IPS DF 4.7 (cell line): ENCODE measurements at regions not wholly inside any gene's neighbourhood (a gene's known extent, or its start where the extent isn't known, plus 50 kb on each side); places are given as distances from the start of the nearest gene placed in this dataset.
"Not testable (repeated sequence)": the region's sequence is repeated elsewhere in the genome, so short reads cannot be mapped to it uniquely, and the experiment has no call there.

Experiments used
- DNase-seq: peaks from one replicate; pipeline ENCODE4 v3.0.0-alpha.2; 2013; ENCODE audit warnings: low spot score; ENCODE audit errors: extremely low read depth

DNA sequence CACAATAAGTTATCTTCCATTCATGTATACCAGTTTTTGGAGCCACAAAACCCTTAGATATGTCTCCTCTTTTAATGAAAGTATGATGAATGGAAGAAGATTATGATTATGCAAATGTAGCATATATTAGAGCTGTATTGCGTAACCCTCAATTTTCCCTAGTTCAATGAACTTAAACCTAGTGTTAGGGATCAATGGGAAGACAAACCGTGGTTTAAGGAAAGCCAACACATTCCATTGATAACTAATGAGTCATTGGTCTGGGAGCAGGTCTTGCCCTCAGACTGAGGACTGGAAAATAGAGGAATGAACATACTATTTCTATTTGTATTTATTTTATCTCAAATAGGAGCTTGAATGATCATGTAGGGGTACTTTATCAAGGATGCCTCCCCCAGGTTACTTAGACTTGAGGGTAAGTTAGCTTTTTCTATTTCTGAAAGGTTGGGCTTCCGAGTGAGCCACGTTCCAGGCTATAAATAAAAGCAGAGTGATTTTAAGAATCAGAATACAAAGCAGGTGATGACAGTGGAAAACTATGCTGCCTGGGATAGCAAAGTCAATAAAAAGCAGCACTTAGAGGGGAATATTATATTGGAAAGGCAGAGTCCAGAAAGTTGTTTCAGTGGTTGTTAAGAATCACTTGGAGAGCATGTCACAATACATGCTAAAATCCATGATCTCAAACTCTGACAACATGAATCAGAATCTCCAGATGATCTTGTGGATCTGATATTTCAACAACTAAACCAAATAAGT, 356.0 kb downstream of the ADAM29 start:
- no peak for DNase-seq

DNA sequence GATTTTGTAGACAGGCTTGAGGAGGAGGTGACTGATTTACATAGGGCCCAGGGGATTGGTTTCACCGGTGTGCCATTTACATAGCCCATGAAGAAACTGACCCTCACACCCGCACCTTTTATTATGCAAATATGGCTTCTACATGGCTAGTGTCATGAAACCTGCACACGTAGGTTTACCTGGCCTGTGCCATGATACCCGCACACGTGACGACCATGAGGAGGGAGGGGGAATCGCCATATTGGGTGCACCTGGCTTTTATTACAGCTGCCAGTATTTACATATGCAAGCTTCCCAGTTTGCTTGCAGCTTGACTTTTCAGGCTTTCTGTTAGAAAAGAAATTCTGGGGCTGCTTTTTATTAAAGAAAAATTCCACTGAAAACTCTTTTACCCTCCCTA, 359.7 kb downstream of the ADAM29 start:
- DNase-seq = no peak

DNA sequence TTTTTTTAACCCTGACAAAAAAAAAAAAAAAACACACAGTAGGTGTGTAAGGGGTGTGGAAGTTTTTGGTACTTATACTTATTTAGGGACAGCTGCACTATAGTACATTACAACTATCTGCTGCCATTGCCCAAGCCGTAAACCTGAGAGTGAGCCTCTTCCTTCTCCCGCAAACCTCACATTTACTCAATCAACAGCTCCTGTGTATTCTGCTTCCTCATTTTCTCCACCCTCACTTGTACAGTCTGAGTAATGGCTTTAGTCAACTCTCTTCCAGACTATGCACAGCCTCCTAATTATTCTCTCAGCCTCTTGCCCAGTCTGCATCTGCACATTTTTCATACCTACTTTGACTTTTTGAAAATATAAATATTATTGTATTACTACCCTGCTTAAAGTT, 362.0 kb downstream of the ADAM29 start:
- DNase-seq = no peak

DNA sequence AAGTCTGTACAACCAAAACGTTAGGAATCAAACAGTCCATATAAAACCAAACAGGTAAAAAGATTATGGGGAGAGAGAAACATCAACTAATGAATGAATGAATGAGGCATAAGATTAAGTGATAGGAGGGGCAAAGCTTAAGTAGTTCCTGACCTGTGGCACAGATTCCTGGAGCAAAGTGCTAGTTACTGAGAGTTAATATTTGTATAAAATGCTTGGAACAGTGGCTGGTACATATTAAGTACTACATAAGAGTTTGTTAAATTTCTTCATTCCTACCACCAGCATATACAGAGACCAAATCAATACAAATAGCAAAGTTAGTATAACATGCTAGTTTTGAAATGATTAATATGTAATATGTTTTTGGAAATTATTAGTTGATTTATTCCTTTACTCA, 363.7 kb downstream of the ADAM29 start:
- DNase-seq = no peak

DNA sequence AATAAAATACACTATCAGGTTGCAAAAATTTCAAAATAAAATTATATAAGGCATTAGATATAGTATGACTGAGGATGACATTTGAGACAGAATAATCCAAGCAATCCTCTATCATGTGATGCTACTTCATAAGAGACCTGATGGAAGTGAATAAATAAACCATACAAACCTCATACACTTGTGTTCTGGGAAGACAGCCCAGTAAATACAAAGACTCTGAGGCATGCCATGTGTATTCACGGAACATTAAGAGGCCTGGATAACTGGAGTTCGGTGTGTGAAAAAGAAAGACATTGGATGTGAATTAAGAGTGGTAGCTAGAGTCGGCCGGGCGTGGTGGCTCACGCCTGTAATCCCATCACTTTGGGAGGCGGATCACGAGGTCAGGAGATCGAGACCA, 364.2 kb downstream of the ADAM29 start:
- DNase-seq = no peak

DNA sequence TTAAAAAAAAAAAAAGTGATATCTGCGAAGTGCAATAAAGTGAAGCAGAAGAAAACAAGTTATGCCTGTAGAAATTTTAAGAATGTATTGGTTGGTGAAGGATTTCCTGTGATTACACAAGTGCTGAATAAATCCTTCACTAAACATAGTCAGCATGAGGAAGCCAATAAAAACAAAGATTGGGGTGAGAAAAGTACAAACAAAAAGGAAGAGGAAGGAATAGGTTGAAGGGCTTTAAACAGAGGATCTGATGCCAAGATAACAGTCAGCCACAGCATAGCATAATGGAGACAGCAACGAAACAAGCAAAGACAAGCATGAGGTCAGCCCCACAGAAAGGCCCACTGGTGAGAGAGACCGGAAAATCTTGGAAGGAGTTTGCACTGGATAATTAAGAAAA, 372.2 kb downstream of the ADAM29 start:
- DNase-seq = no peak

DNA sequence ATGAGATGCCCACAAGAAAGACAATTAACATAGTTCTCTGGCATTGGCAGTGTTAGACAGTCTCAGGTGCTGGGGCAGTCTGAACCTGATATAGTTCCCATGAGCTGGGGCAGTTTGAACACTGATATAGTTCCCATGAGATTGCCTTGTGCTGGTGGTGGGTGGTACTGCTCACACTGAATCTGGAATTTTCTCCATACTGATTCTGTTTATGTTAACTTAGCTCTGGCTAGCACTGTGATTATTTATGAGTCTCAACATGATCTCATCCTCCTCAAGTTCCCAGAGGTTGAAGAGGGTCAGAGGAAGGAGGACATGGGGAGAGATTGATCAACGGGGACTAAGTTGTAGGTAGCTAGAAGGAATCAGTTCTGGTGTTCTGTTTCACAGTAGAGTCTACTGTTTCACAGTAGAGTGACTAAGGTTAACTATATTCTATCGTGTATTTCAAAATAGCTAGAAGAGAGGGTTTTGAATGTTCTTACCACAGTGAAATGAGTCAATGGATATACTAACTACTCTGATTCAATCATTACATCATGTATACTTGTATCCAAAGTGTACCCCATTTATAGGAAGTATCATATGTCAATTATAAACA, 379.9 kb downstream of the ADAM29 start:
- DNase-seq = no peak

DNA sequence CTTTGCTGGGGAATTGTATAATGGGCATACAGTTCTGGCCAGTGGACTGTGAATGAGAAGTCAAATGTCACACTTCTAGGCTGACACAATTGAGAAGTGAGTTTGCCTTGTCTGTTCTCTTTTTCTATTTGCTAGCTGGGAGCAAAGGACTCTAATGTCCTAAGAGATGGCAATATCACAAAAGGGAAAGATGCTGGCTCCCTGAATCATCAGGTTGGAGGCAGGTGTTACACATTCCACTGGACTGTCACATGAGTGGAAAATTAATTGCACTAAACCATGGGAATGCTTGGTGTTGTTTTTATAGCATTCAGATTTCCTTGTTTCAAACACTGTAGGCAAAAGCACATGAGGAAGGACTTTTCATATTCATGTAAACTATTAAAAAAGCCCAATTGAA, 388.3 kb downstream of the ADAM29 start:
- DNase-seq = no peak

DNA sequence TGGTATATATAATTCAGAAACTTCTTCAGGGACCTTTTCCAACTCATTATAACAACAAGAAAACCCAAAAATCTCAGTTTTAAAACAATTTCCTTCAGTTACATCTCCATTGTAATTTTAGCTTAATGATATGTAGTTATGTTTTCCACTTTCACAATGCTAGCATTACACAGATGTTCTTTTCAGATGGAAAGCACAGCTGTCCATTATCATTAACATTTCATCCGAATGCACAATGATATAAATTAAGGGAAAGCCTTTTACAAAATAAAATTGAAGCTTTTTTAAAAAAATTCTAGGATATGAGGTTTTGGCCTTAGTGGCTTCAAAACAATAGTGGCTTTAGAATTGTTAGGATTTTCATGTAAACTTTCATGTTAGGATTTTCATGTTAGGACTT, 389.2 kb downstream of the ADAM29 start:
- no peak for DNase-seq

DNA sequence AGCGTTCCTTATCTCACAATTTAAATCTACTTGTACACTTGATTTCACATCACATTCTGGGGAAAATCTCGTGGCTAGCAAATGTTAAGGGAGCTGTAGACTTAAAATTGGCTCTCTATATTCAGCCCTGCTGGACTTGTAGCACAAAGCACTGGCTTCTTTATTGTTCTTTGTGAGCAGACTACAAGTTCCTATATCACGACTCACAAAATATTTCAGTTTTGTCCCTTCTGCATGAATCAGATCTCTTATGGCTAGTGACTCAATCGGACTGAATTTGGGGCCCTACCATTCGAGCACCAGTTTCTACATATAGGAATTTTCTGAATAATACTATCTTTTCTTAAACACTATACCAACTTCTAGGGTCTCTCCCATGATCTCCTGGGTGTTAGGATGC, 390.1 kb downstream of the ADAM29 start:
- DNase-seq = no peak

DNA sequence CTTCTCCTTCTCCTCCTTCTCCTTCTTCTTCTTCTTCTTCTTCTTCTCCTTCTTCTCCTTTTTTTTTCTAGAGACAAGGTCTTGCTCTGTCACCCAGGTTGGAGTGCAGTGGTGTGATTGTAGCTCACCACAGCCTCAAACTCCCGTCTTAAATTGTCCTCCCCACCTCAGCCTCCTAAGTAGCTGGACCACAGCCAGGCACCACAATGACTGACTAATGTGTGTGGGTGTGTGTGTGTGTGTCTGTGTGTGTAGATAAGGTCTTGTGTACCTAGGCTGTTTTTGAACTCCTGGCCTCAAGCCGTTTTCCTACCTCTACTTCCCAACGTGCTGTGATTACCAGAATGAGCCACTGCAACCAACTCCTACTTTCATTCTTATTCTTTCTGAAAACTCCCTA, 390.9 kb downstream of the ADAM29 start:
- DNase-seq = no peak

DNA sequence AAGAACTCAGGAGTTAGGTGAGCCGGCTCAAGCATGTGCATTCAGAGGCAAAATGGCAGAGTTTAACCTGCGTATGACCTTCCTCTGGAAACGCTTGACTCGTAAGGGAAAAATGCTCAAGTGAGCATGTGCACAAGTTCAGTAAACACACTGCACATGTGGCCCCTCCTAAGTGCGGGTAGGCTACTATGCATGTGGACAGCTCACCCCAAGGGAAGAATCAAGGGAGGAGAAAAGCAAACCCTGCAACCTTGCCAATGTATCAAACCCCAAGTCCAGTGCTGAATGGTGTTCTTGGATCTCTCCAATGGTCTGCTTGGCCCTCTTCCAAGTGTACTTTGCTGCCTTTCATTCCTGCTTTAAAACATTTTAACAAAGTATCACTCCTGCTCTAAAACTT, 407.1 kb downstream of the ADAM29 start:
- no peak for DNase-seq

DNA sequence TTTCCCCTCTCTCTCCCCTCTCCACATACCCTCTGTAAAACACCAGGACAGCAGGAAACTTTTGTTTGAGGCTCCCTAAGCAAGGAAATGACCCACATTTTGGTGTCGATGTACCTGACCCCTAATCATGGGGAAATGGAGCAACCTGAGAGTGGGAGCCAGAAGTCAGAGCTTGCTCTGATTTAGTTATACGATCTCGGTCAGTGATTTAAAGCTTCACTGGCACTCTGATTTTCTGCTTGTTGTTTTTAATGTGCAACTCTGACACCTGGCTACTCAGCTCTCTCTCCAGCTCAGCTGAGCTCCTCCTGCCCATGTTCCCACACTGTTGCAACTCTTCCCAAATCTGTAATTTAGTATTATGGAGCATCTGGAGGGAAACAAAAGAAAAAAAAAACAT, 408.6 kb downstream of the ADAM29 start:
- DNase-seq = no peak

DNA sequence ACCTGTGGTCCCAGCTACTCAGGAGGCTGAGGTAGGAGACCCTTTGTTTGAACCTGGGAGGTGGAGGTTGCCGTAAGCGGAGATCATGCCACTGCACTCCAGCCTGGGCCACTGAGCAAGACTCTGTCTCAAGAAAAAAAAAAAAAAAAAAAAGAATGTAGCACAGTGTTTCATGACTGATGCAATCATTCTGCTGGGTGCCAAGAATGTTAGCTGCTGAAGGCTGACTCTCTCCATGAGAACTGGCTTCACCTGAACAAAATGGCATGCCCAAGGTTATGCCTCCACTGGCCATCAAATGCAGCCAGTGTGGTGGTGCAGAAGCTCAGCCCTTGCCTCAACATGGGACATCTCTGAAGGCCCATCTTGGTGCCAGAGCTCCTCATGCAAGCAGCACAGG, 412.1 kb downstream of the ADAM29 start:
- DNase-seq = no peak

DNA sequence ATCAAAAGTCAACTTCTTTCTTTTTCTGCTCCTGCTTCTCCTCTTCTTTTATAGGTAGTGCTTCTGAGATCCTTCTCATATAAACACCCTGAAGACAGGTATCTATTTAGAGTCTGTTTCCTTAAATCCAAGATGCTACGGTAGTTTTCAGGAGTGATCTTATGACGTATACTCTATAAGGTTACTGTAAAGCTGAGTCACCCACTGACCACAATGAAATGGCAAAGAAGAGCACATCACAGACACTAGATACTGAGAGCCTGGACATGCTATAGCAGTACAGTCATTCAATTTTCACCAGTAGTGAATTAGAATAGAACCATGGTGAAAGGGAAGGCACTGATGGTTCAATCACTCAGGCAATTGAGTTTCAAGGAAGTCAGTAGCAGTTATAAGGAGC, 412.5 kb downstream of the ADAM29 start:
- DNase-seq = no peak

DNA sequence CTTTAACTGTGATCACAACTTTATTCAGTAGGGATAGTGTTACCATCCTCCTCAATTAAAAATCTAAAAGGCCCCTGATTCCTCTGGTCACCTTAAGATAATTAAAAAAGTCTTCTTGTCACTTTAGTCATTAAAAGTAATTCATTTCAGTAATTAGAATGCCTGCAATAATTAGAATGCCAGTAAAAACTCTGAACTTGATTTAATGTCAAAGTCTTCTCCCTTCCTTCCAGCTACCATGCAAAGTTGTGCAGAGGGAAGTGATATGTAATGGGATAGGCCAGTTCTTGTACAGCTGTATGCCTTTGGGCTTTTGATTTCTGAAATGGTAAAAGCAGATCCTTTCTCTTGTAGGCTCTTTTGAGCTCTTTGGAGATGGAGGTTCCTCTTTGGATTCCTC, 417.2 kb downstream of the ADAM29 start:
- no peak for DNase-seq

DNA sequence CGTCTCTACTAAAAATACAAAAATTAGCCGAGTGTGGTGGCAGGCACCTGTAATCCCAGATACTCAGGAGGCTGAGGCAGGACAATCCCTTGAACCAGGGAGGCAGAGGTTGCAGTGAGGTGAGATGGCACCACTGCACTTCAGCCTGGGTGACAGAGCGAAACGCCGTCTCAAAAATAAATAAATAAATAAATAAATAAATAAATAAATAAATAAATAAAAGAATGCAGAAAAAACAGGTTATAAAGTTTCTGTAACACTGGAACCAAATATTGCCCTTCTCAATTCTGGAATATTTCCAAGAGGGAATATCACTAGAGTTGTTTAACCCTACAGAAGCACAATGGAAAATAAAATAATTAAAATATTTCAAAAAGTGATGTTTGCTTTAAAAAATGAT, 418.4 kb downstream of the ADAM29 start:
- DNase-seq = not testable (repeated sequence)

DNA sequence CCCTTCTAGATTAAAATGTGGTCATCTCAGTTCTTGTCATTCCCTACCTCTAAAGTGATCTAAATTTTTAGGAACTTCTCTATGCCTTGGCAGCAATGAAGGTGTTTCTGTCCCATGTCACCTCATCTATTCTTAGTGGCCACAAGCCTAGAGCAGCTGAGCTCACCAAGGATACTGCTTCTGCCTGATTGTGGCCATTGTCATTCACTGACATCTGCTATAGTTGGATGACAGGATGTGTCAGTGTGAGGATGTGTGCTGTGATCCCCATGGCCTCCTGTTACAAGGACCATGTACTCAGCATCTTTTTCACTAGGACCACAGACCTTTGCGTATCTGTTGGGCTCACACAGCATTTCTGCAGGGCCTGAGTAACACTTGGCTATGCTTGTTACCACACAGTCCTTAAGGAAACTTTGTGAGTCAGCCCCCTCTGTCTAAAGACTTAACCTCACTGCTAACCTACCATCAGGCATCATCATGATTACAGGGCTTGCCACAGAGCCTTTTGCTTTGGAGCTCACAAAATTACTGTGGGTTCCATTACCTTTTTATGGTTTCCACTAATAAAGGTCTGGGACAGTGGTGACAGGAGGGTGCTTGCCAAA, 421.0 kb downstream of the ADAM29 start:
- no peak for DNase-seq

DNA sequence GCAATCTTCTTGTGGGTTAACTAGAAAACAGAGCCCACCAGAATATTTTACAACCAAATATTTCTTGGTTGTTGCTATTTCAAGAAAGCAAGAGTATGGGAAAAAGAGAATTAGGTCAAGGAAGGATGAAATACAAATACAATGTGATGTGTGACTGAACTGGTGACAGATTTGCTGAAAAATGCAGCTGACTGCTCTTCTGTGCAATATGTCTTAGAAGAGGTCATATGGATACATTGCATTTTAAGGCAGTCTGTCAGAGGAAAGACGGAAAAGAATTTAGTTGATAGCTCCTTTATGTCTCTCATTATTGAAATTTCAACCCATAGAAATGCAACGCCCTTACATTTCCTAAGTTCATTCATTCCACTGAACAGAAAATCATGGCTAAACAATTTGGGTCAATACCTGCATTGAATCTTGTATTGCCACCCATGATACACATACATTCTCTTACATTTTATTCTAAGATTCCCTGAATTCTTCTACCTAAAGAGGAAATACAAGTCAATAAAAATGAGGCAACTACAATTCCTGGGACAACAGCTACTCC, 423.1 kb downstream of the ADAM29 start:
- DNase-seq = no peak

DNA sequence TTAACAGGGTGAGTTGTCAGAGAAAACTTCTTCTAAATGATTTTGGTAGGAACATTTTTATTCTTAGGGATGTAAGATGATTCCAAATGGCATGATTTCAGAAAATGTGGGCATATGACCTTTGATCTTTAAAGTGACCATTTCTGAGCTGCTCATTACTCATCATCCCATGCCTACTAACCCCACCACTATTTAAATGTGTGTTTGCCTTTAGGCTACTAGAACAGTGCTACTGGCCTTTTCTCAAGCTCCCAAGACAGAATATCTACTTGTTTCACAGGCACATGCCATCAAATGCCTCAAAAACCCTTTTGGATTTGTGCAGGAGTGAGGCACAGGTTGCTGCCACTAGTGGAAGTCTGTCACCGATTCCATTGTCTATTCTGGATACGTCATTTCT, 428.2 kb downstream of the ADAM29 start:
- no peak for DNase-seq

DNA sequence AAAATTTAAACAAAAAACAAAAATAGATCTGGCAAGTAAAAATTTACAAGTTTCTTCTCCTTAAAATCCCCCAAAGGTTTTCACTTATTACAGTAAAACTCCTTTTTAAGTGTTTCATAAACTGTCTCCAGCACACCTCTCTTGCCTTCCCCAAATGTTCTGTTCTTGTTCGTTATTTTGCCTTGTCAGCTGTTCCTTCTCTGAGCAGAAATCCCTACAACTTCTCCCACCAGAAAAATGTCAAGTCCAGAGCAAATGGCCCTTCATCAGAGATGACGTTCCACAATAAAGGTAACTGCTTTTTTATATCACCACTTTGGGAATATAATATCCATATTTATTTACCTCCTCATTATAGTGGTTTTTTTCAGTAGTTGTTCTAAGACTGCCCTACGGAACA, 432.1 kb downstream of the ADAM29 start:
- DNase-seq = no peak

DNA sequence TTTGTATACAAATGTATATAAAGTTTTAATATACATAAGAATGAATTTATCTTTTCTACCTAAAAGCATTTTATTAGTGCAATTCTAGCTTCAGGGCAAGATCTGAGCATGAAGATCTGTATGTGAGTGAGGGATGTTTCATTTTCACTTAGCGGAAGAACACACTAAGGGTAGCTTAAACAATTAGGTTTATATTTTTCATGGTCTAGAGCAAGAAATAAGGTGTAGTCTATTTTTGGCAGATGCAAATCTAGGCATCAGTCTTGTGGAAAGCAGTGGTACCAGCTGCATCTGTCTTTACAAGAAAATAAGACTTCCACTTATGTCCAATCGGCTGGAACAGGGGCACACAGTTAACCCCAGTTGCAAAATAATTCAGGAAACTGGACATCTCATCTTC, 433.3 kb downstream of the ADAM29 start:
- DNase-seq = no peak

DNA sequence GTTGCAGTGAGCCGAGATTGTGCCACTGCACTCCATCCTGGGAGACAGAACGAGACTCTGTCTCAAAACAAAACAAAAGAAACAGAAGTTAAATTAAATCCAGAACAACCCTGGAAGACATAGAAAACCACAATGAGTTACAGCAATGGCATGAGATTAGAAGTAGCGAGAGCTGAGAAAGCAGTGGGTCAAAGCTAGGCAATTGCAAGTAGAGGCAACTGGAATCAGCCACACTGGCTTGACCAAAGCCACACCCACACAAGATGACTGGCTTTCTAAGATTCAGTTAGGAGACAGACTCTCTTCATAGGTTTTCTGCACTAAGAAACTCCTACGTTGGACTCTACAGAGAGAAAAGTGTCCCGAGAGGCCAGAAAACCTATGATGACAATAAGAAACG, 443.0 kb downstream of the GPM6A start:
- no peak for DNase-seq
